ENCODE measurements at regions not wholly inside any gene's neighbourhood (a gene's known extent, or its start where the extent isn't known, plus 50 kb on each side); places are given as distances from the start of the nearest gene placed in this dataset.

DNA sequence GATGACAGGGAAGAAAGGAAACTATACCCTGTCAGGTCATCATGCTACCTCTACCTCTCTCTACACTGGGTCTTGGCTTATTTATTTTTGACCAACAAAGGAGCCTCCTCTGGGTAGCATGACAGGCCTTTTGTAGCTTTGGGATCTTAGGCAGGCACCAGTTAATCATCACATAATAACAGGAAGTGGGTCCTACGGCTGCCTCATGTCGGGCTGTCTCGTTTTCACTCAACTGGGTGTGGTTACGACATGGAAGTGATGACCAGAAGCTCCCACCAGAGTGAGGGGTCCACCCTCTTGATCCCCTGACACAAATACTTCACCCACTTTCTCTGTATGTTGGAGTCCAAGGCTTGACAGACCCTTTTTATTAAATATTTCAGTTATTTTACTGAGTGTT lies 105.3 kb downstream of the CD47 start:
- H3K9me3 Mint-ChIP-seq = no peaks in the 10 kb centered on the region
- no peaks in the 10 kb centered on the region for H3K9me3 ChIP-seq (ENCODE audit: low read length)
- H3K4me3 Mint-ChIP-seq = peak overlapping the region in 6 of 7 donors; percentile 45 to 86 (median 70)
- H3K36me3 Mint-ChIP-seq = peaks cover 0 to 2% (median 0%) of the 10 kb centered on the region in 3 donors
- POLR2A ChIA-PET = interaction anchor here (0.6 kb wide), 1 partner anchor 9 kb away, joined by 4 read pairs; no protein-coding TSS in a partner anchor
- H3K36me3 ChIP-seq (ENCODE audit: insufficient read depth, low read length) = no peaks in the 10 kb centered on the region
- H3K4me1 Mint-ChIP-seq = peaks cover 31 to 45% (median 37%) of the 10 kb centered on the region in 3 donors
- H3K4me3 ChIP-seq (ENCODE audit: low read length) = no peak overlapping the region
- H3K27me3 Mint-ChIP-seq = peaks cover 0 to 2% of the 10 kb centered on the region in 2 donors
- peak overlapping the region in 7 of 8 donors; percentile 5 to 84 (median 55) for H3K27ac Mint-ChIP-seq
- H3K27ac ChIP-seq (ENCODE audit: low read depth, low read length) = no peak overlapping the region
- CTCF ChIA-PET = interaction anchor here (0.8 to 3.3 kb wide), 7 partner anchors 9 to 238 kb away, joined by 3 to 9 read pairs (median 3); no protein-coding TSS in a partner anchor
- no peaks in the 10 kb centered on the region for H3K27me3 ChIP-seq (ENCODE audit: insufficient read depth, low read length, poor library complexity, severe bottlenecking)
- peak in 2 of 5 donors; percentile 5 to 13 for DNase-seq
- peaks cover 14% of the 10 kb centered on the region for H3K4me1 ChIP-seq (ENCODE audit: insufficient read depth, low read length)

DNA sequence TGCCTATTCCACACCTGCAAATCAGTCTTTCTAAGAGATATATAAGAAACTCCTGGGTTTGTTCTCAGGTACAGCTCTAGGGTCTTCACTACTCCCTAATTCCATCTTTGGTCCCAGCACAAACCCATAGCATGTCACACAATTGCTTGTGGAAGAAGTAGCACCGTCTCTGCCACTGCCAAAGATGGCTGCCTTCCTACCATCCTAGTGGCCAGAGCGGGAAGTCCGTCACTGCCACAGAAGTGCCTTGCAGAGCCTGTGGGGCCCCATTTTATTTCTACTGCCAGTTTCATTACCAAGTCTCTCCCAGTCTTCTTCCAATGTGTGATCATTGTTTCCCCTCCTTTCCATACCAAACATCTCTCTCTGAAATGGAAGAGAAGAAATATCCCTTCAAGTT lies 107.6 kb downstream of the CD47 start:
- Mint-ChIP-seq H3K9me3 (no peaks in the 10 kb centered on the region), H3K4me1 (peaks cover 40 to 57% (median 45%) of the 10 kb centered on the region in 3 donors), H3K27me3 (no peaks in the 10 kb centered on the region), H3K27ac (no peak overlapping the region), H3K4me3 (no peak overlapping the region), H3K36me3 (peaks cover 0 to 2% (median 0%) of the 10 kb centered on the region in 3 donors)
- H3K9me3 ChIP-seq (ENCODE audit: low read length) = no peaks in the 10 kb centered on the region
- no peaks in the 10 kb centered on the region for H3K27me3 ChIP-seq (ENCODE audit: insufficient read depth, low read length, poor library complexity, severe bottlenecking)
- POLR2A ChIA-PET = no interaction called here
- peaks cover 23% of the 10 kb centered on the region for H3K4me1 ChIP-seq (ENCODE audit: insufficient read depth, low read length)
- no peaks in the 10 kb centered on the region for H3K36me3 ChIP-seq (ENCODE audit: insufficient read depth, low read length)
- no peak overlapping the region for H3K4me3 ChIP-seq (ENCODE audit: low read length)
- CTCF ChIA-PET = no interaction called here
- DNase-seq = no peak
- no peak overlapping the region for H3K27ac ChIP-seq (ENCODE audit: low read depth, low read length)

DNA sequence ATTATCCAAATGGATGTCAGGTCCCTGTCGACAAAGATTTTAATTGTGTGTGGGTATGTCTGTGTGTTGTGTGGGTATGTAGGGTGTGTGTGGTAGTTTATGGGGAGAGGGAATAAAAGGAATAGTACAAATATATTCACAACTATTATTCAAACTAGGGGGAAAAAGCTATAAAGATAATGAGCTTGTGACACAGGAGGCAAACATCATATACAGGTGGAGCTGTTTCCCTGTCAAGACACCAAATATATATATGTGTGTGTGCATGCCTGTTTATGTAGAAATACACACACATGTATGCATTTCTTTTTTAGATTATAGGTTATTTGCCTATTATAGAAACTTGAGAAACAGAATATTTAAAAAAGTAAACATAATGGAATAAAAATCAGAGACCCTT lies 108.7 kb downstream of the CD47 start:
- Histone ChIP-seq H3K27me3 (ENCODE audit: insufficient read depth, low read length, poor library complexity, severe bottlenecking) (no peaks in the 10 kb centered on the region), H3K4me1 (ENCODE audit: insufficient read depth, low read length) (peaks cover 32% of the 10 kb centered on the region), H3K36me3 (ENCODE audit: insufficient read depth, low read length) (no peaks in the 10 kb centered on the region), H3K27ac (ENCODE audit: low read depth, low read length) (no peak overlapping the region), H3K4me3 (ENCODE audit: low read length) (no peak overlapping the region), H3K9me3 (ENCODE audit: low read length) (no peaks in the 10 kb centered on the region)
- Mint-ChIP-seq H3K27me3 (no peaks in the 10 kb centered on the region), H3K9me3 (no peaks in the 10 kb centered on the region), H3K27ac (peak overlapping the region in 1 of 8 donors; percentile 5), H3K4me3 (no peak overlapping the region), H3K4me1 (peaks cover 49 to 64% (median 53%) of the 10 kb centered on the region in 3 donors), H3K36me3 (peaks cover 0 to 5% (median 2%) of the 10 kb centered on the region in 3 donors)
- DNase-seq = no peak
- CTCF ChIA-PET = no interaction called here
- POLR2A ChIA-PET = no interaction called here

DNA sequence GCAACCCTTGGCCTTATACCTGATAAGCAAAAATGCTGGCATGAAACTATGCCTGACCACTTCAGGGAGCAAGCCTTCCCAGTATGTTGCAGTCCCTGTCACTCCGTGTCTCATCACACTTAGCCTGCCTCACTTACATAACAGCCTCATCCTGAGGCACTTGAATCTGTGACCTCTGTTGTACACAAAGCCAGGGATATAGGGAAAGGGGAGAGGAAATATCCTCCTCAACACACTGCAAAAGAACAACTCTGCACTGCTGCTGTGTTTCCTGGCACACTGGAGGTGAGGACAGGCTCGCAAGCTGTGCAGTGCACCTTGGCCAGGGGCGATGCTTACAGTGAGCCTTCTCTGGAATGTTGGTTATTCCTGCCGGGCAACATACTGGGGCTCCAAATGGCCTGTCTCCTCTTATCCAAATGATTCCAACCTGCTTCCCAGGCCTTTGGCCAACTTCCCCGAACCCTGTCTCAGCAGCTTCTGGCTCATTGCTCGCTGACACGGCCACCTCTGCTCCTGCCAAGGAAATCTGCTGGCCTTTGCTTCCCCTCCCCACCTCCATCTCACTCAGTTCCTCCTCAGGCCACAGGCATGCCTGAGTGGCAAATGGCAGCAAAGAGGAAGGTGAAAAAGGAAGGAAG lies 109.2 kb downstream of the CD47 start:
- CTCF ChIA-PET = no interaction called here
- H3K4me1 ChIP-seq (ENCODE audit: insufficient read depth, low read length) = peaks cover 38% of the 10 kb centered on the region
- no peak overlapping the region for H3K4me3 Mint-ChIP-seq
- POLR2A ChIA-PET = no interaction called here
- DNase-seq = no peak
- H3K9me3 Mint-ChIP-seq = no peaks in the 10 kb centered on the region
- no peaks in the 10 kb centered on the region for H3K36me3 ChIP-seq (ENCODE audit: insufficient read depth, low read length)
- H3K27ac ChIP-seq (ENCODE audit: low read depth, low read length) = no peak overlapping the region
- no peaks in the 10 kb centered on the region for H3K9me3 ChIP-seq (ENCODE audit: low read length)
- no peaks in the 10 kb centered on the region for H3K27me3 Mint-ChIP-seq
- peaks cover 0 to 6% (median 2%) of the 10 kb centered on the region in 3 donors for H3K36me3 Mint-ChIP-seq
- peak overlapping the region in 2 of 8 donors; percentile 5 to 20 for H3K27ac Mint-ChIP-seq
- H3K4me1 Mint-ChIP-seq = peaks cover 51 to 64% (median 53%) of the 10 kb centered on the region in 3 donors
- H3K4me3 ChIP-seq (ENCODE audit: low read length) = no peak overlapping the region
- H3K27me3 ChIP-seq (ENCODE audit: insufficient read depth, low read length, poor library complexity, severe bottlenecking) = no peaks in the 10 kb centered on the region

DNA sequence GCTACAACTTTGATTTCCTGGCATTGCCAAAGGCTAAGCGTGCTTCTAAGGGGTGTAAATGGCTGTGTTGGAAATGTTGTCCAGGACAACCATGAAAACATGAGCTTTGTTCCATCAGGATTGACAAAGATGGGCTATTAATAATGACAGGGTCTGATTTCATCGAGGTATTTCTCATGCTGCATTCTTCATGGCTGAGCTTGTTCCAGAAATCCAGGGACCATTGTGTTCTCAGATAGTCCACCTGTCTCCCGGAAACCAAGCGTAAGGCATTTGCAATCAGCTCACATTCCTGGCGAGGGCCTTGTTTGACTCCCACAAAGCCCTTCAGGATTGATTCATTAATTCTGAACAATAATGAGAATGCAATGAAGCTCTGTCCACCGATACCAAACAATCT lies 111.3 kb downstream of the CD47 start:
- Mint-ChIP-seq H3K27ac (peak overlapping the region in 1 of 8 donors; percentile 65), H3K9me3 (no peaks in the 10 kb centered on the region), H3K4me1 (peaks cover 57 to 68% (median 57%) of the 10 kb centered on the region in 3 donors), H3K4me3 (peak overlapping the region in 2 of 7 donors; percentile 27), H3K36me3 (peaks cover 0 to 6% (median 0%) of the 10 kb centered on the region in 3 donors), H3K27me3 (no peaks in the 10 kb centered on the region)
- ChIA-PET CTCF (interaction anchor here (0.8 to 1.3 kb wide), 4 partner anchors 9 to 30 kb away, joined by 3 to 4 read pairs (median 4); no protein-coding TSS in a partner anchor), POLR2A (no interaction called here)
- H3K27ac ChIP-seq (ENCODE audit: low read depth, low read length) = no peak overlapping the region
- no peaks in the 10 kb centered on the region for H3K9me3 ChIP-seq (ENCODE audit: low read length)
- DNase-seq = no peak
- H3K4me1 ChIP-seq (ENCODE audit: insufficient read depth, low read length) = peaks cover 50% of the 10 kb centered on the region
- H3K4me3 ChIP-seq (ENCODE audit: low read length) = peak overlapping the region; percentile 44
- H3K36me3 ChIP-seq (ENCODE audit: insufficient read depth, low read length) = no peaks in the 10 kb centered on the region
- H3K27me3 ChIP-seq (ENCODE audit: insufficient read depth, low read length, poor library complexity, severe bottlenecking) = no peaks in the 10 kb centered on the region

DNA sequence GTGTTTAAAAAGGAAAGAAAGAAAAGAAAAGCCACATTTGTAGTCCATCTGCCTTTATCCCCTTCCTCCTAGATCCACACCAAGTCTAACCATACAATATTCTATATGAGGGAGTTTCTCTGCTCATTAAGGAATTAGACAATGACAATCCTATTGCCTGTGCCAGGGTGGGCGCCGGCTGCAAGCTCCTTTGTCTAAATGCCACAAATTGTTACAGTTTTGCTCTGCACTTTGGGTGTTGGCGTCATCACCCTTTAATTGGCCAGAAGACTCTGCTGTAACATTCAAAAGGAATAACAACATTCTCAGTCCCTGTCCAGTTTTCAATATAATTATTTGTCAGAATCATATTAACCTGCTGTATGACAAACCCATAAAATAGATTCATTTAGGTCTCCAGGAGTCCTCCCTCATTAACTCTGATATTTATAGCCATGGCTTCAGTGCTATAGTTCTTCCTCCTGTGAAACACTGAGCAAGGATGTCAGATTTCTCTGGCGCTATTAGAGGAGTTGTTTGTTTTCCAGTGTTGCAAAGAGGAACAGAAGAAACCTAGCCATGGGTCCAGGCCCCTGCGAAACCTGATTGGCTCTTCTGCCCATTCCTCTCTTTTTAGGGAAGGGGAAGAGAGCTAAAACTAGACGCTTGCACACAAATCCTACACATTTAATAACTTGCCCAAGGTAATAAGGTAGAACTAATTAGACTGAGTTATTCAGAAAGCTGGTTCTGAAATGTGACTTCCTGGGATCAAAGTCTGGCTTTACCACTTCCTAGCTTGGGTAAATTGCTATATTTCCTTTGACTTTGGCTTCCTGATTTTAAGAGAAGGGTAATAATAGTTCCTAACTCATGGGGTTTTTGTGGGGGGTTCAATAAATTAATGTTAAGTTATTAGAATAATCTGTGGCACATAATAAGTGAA lies 112.4 kb downstream of the CD47 start:
- H3K4me3 ChIP-seq (ENCODE audit: low read length) = peak overlapping the region; percentile 44
- ChIA-PET POLR2A (no interaction called here), CTCF (interaction anchor here (0.8 to 2.2 kb wide), 5 partner anchors 8 to 427 kb away, joined by 3 to 9 read pairs (median 4); no protein-coding TSS in a partner anchor)
- H3K9me3 Mint-ChIP-seq = no peaks in the 10 kb centered on the region
- H3K36me3 Mint-ChIP-seq = peaks cover 0 to 6% (median 0%) of the 10 kb centered on the region in 3 donors
- peaks cover 57 to 68% (median 58%) of the 10 kb centered on the region in 3 donors for H3K4me1 Mint-ChIP-seq
- H3K4me3 Mint-ChIP-seq = peak overlapping the region in 6 of 7 donors; percentile 32 to 82 (median 60)
- peak overlapping the region; percentile 20 to 69 (median 49) for H3K27ac Mint-ChIP-seq
- H3K27me3 ChIP-seq (ENCODE audit: insufficient read depth, low read length, poor library complexity, severe bottlenecking) = no peaks in the 10 kb centered on the region
- no peaks in the 10 kb centered on the region for H3K36me3 ChIP-seq (ENCODE audit: insufficient read depth, low read length)
- no peaks in the 10 kb centered on the region for H3K9me3 ChIP-seq (ENCODE audit: low read length)
- H3K27me3 Mint-ChIP-seq = no peaks in the 10 kb centered on the region
- H3K27ac ChIP-seq (ENCODE audit: low read depth, low read length) = no peak overlapping the region
- peak in 1 of 5 donors; percentile 13 for DNase-seq
- H3K4me1 ChIP-seq (ENCODE audit: insufficient read depth, low read length) = peaks cover 50% of the 10 kb centered on the region

DNA sequence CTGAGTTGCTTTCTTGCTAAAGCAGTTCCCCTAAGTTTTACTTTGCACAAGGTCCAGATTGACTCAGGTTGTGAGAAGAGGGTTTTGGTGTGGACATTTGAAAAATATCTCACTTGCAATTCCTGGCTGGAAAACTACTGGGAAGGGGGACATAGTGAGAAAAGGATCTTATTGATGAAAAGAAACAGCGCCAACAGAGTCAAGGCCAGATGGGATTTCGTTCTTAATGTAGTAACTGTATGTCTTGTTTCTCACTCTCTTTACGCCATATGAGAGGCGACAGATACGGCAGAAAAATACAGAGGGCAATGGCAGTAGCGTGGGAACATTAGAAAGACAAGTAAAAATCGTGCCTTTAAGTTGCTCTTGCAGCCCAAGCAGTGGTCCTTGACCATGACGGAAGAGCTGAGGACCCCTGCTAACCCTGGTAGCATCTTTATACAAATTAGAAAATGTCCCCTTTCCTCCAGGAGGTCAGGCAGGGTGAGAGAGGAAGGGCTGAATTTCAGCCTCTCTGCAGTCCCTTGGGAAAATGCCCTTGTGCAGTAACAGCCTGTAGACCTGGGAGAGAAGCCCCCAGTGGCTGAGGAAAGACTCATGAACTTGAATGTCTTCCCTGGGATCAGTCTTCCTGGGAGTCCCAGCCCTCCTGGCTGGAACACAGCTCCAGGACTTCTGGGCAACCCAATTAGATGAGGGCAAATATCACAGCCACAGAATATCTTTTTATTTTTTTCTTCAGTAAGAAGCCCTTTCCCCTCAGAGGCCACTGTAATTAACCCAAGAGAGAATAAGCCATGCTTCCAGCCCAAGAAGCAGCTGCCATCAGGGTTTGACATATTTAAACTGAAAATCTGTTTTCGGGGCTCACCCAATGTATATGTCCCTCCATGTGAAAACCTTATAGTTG lies 113.4 kb downstream of the CD47 start:
- Histone ChIP-seq H3K27ac (ENCODE audit: low read depth, low read length) (no peak overlapping the region), H3K4me1 (ENCODE audit: insufficient read depth, low read length) (peaks cover 50% of the 10 kb centered on the region), H3K4me3 (ENCODE audit: low read length) (no peak overlapping the region), H3K27me3 (ENCODE audit: insufficient read depth, low read length, poor library complexity, severe bottlenecking) (no peaks in the 10 kb centered on the region), H3K9me3 (ENCODE audit: low read length) (no peaks in the 10 kb centered on the region), H3K36me3 (ENCODE audit: insufficient read depth, low read length) (no peaks in the 10 kb centered on the region)
- Mint-ChIP-seq H3K4me3 (peak overlapping the region in 4 of 7 donors; percentile 12 to 82 (median 29)), H3K36me3 (peaks cover 0 to 6% (median 0%) of the 10 kb centered on the region in 3 donors), H3K4me1 (peaks cover 57 to 68% (median 58%) of the 10 kb centered on the region in 3 donors), H3K27ac (peak overlapping the region in 7 of 8 donors; percentile 23 to 97 (median 52)), H3K9me3 (no peaks in the 10 kb centered on the region), H3K27me3 (no peaks in the 10 kb centered on the region)
- ChIA-PET CTCF (interaction anchor here (0.9 to 2.2 kb wide), 3 partner anchors 9 to 317 kb away, joined by 3 to 9 read pairs (median 9); no protein-coding TSS in a partner anchor), POLR2A (interaction anchor here (1.1 to 1.8 kb wide), 2 partner anchors 8 to 9 kb away, joined by 3 to 4 read pairs; no protein-coding TSS in a partner anchor)
- no peak for DNase-seq

Data from CD8-positive, alpha-beta memory T cell (primary cell).